ENCODE measurements at regions not wholly inside any gene's neighbourhood (a gene's known extent, or its start where the extent isn't known, plus 50 kb on each side); places are given as distances from the start of the nearest gene placed in this dataset.

- Histone ChIP-seq H3K9me3 (ENCODE audit: control insufficient read depth, insufficient read depth, low read depth, low read length) (no peaks in the 10 kb centered on the region), H3K4me1 (ENCODE audit: control insufficient read depth, insufficient read depth, low read length) (no peaks in the 10 kb centered on the region), H3K4me3 (ENCODE audit: low read depth, low read length) (no peak overlapping the region), H3K36me3 (ENCODE audit: control insufficient read depth in 2 of 2, insufficient read depth in 1 of 2, low read length in 2 of 2) (no peaks in the 10 kb centered on the region), H3K27ac (ENCODE audit: extremely low read depth, low read depth, low read length) (no peak overlapping the region)
- CTCF ChIA-PET: interaction anchor here (1.3 kb wide), 1 partner anchor 14 kb away, joined by 5 read pairs; no protein-coding TSS in a partner anchor
- TF ChIP-seq ZNF202 (tag by site-specific recombination; IDR thresholded peaks at IDR 0.05; ENCODE audit: borderline replicate concordance): no peak
- TF ChIP-seq ZNF518A (tag by site-specific recombination; conservative IDR thresholded peaks at IDR 0.05; ENCODE audit: low read depth): no peak
- no peak for TF ChIP-seq ZSCAN18 (tag by site-specific recombination; IDR thresholded peaks at IDR 0.05)
- no peak for TF ChIP-seq ZNF704 (tag by site-specific recombination; IDR thresholded peaks at IDR 0.05)
- no peak for TF ChIP-seq ZBTB17 (tag by site-specific recombination; IDR thresholded peaks at IDR 0.05)
- no peak for TF ChIP-seq EGR2 (tag by site-specific recombination; IDR thresholded peaks at IDR 0.05; ENCODE audit: low read depth)
- no peak for TF ChIP-seq SP2 (tag by site-specific recombination; IDR thresholded peaks at IDR 0.05)
- POLR2A ChIA-PET: no interaction called here
Observed at GRCh38 chr1:199669916-199670315, 357.6 kb upstream of the NR5A2 start.

GRCh38 chr1:199671684-199672083 lies 355.8 kb upstream of the NR5A2 start:
- no peak overlapping the region for H3K27ac ChIP-seq (ENCODE audit: extremely low read depth, low read depth, low read length)
- H3K36me3 ChIP-seq (ENCODE audit: control insufficient read depth in 2 of 2, insufficient read depth in 1 of 2, low read length in 2 of 2): no peaks in the 10 kb centered on the region
- ChIA-PET POLR2A (no interaction called here), CTCF (interaction anchor here (0.6 kb wide), 1 partner anchor 586 kb away, joined by 3 read pairs; no protein-coding TSS in a partner anchor)
- no peak overlapping the region for H3K4me3 ChIP-seq (ENCODE audit: low read depth, low read length)
- TF ChIP-seq ZNF157 (tag by site-specific recombination; IDR thresholded peaks at IDR 0.05) (no peak), ZNF664 (tag by site-specific recombination; IDR thresholded peaks at IDR 0.05) (no peak), INSM2 (tag by site-specific recombination; IDR thresholded peaks at IDR 0.05) (no peak)
- no peaks in the 10 kb centered on the region for H3K4me1 ChIP-seq (ENCODE audit: control insufficient read depth, insufficient read depth, low read length)
- H3K9me3 ChIP-seq (ENCODE audit: control insufficient read depth, insufficient read depth, low read depth, low read length): no peaks in the 10 kb centered on the region

GRCh38 chr1:199675937-199676336 lies 351.6 kb upstream of the NR5A2 start:
- H3K4me1 ChIP-seq (ENCODE audit: control insufficient read depth, insufficient read depth, low read length): no peaks in the 10 kb centered on the region
- H3K9me3 ChIP-seq (ENCODE audit: control insufficient read depth, insufficient read depth, low read depth, low read length): no peaks in the 10 kb centered on the region
- TF ChIP-seq ZNF639 (tag by site-specific recombination; IDR thresholded peaks at IDR 0.05): no peak
- no peak for TF ChIP-seq ZNF670 (tag by site-specific recombination; IDR thresholded peaks at IDR 0.05; ENCODE audit: low read depth)
- no peak for TF ChIP-seq ZNF146 (tag by site-specific recombination; IDR thresholded peaks at IDR 0.05)
- H3K27ac ChIP-seq (ENCODE audit: extremely low read depth, low read depth, low read length): no peak overlapping the region
- ChIA-PET POLR2A (no interaction called here), CTCF (interaction anchor here (0.7 to 1.3 kb wide), 2 partner anchors 9 to 30 kb away, joined by 3 to 6 read pairs; no protein-coding TSS in a partner anchor)
- H3K4me3 ChIP-seq (ENCODE audit: low read depth, low read length): no peak overlapping the region
- no peaks in the 10 kb centered on the region for H3K36me3 ChIP-seq (ENCODE audit: control insufficient read depth in 2 of 2, insufficient read depth in 1 of 2, low read length in 2 of 2)

Data from HEK293 (cell line).